Natural killer cell (primary cell): ENCODE measurements at regions not wholly inside any gene's neighbourhood (a gene's known extent, or its start where the extent isn't known, plus 50 kb on each side); places are given as distances from the start of the nearest gene placed in this dataset.
A peak's percentile ranks its signal among the peaks of the same experiment; 100 is the strongest.

Experiments
- ATAC-seq, 3 donors: fragments of 150-1000 bp in 2 of 3; fragments of 200-7000 bp in 1 of 3; cut with Tn5 transposase; 1 replicate in 1 of 3; 2 replicates in 2 of 3; pipeline ENCODE4 v1.10.0; 2021; ENCODE audit warnings: mild to moderate bottlenecking in 2 of 3, moderate library complexity in 2 of 3
- DNase-seq, 2 donors: peaks; one replicate each; pipeline versions ENCODE4 v3.0.0 to v3.0.0-alpha.2; 2013 to 2021; ENCODE audit warnings: mixed read lengths in 1 of 2
- H3K27ac ChIP-seq: one replicate; pipeline ENCODE4 v1.5.1; 2013; ENCODE audit warnings: mild to moderate bottlenecking, low read length
- H3K27me3 ChIP-seq: one replicate; pipeline ENCODE4 v1.6.1; 2013; ENCODE audit warnings: low read length; ENCODE audit not compliant: control insufficient read depth, insufficient read depth
- H3K36me3 ChIP-seq: one replicate; pipeline ENCODE4 v1.6.1; 2013; ENCODE audit warnings: low read length; ENCODE audit not compliant: control insufficient read depth, insufficient read depth
- H3K4me1 ChIP-seq: one replicate; pipeline ENCODE4 v1.6.1; 2013; ENCODE audit warnings: low read length; ENCODE audit not compliant: control insufficient read depth, insufficient read depth
- H3K4me3 ChIP-seq: one replicate; pipeline ENCODE4 v1.5.1; 2013; ENCODE audit warnings: low read length
- H3K9me3 ChIP-seq: one replicate; pipeline ENCODE4 v1.6.1; 2013; ENCODE audit warnings: low read length; ENCODE audit not compliant: control insufficient read depth, insufficient read depth
- H3K27ac Mint-ChIP-seq, 2 donors: one replicate each; pipeline ENCODE4 v1.8.0; 2022; ENCODE audit warnings: mild to moderate bottlenecking in 2 of 2, mixed read lengths in 2 of 2, moderate library complexity in 1 of 2
- H3K27me3 Mint-ChIP-seq, 2 donors: one replicate each; pipeline ENCODE4 v1.8.0; 2022; ENCODE audit warnings: low read depth in 2 of 2, mixed read lengths in 2 of 2
- H3K36me3 Mint-ChIP-seq: one replicate; pipeline ENCODE4 v1.8.0; 2022; ENCODE audit warnings: mixed read lengths
- H3K4me1 Mint-ChIP-seq, 2 donors: one replicate each; pipeline ENCODE4 v1.8.0; 2022; ENCODE audit warnings: mixed read lengths in 2 of 2
- H3K4me3 Mint-ChIP-seq: one replicate; pipeline ENCODE4 v1.8.0; 2022; ENCODE audit warnings: mild to moderate bottlenecking, moderate library complexity, mixed read lengths
- H3K9me3 Mint-ChIP-seq, 2 donors: one replicate each; pipeline ENCODE4 v1.8.0; 2022; ENCODE audit warnings: mixed read lengths in 2 of 2
- CTCF ChIP-seq: fragments of 200-600 bp; IDR thresholded peaks from one replicate; pipeline ENCODE4 v1.8.0; 2022; ENCODE audit warnings: antibody characterized with exemption
- WGBS: methylation state at CpG from one replicate; pipeline ENCODE4 v1.1.7; 2013; ENCODE audit warnings: missing lambda C conversion rate; ENCODE audit not compliant: insufficient coverage; 5-methylcytosine and 5-hydroxymethylcytosine counted together
- intact Hi-C: fragments of 100-400 bp; cut with micrococcal nuclease; formaldehyde crosslinking; loops from one replicate; pipeline ENCODE4 v1.14.2; 2022

- intact Hi-C loops: no loop called here
- Mint-ChIP-seq H3K27ac (no peak overlapping the region), H3K9me3 (no peaks in the 10 kb centered on the region), H3K4me1 (peaks cover 0 to under 1% of the 10 kb centered on the region in 2 donors), H3K4me3 (no peak overlapping the region), H3K27me3 (no peaks in the 10 kb centered on the region), H3K36me3 (no peaks in the 10 kb centered on the region)
- H3K27me3 ChIP-seq: no peaks in the 10 kb centered on the region
- no peak overlapping the region for H3K4me3 ChIP-seq
- H3K4me1 ChIP-seq: peaks cover 3% of the 10 kb centered on the region
- TF ChIP-seq CTCF: no peak
- H3K36me3 ChIP-seq: no peaks in the 10 kb centered on the region
- WGBS: 3% methylated on average over 2 of the region's 2 CpGs
- no peaks in the 10 kb centered on the region for H3K9me3 ChIP-seq
- no peak for DNase-seq
- no peak for ATAC-seq
- no peak overlapping the region for H3K27ac ChIP-seq
Measured at GRCh38 chr3:101942356-101942755, 93.0 kb downstream of the NFKBIZ start.

- ATAC-seq: no peak
- H3K9me3 ChIP-seq: no peaks in the 10 kb centered on the region
- Mint-ChIP-seq H3K9me3 (no peaks in the 10 kb centered on the region), H3K27me3 (no peaks in the 10 kb centered on the region), H3K4me1 (no peaks in the 10 kb centered on the region), H3K27ac (no peak overlapping the region), H3K36me3 (no peaks in the 10 kb centered on the region), H3K4me3 (no peak overlapping the region)
- peaks cover 3% of the 10 kb centered on the region for H3K4me1 ChIP-seq
- peak in 1 of 2 donors; percentile 18 for DNase-seq
- no peak overlapping the region for H3K4me3 ChIP-seq
- no peaks in the 10 kb centered on the region for H3K27me3 ChIP-seq
- no peak for TF ChIP-seq CTCF
- H3K27ac ChIP-seq: no peak overlapping the region
- WGBS: no CpG with 5 or more reads among the region's 1 CpG
- intact Hi-C loops: no loop called here
- H3K36me3 ChIP-seq: no peaks in the 10 kb centered on the region
Measured at GRCh38 chr3:101943029-101943428, 93.7 kb downstream of the NFKBIZ start.

GRCh38 chr3:101944308-101944707 is 95.0 kb downstream of the NFKBIZ start:
- Mint-ChIP-seq H3K4me1 (no peaks in the 10 kb centered on the region), H3K27me3 (no peaks in the 10 kb centered on the region), H3K36me3 (no peaks in the 10 kb centered on the region), H3K4me3 (no peak overlapping the region), H3K9me3 (no peaks in the 10 kb centered on the region), H3K27ac (no peak overlapping the region)
- H3K36me3 ChIP-seq: no peaks in the 10 kb centered on the region
- no peaks in the 10 kb centered on the region for H3K9me3 ChIP-seq
- DNase-seq (no peak), ATAC-seq (no peak)
- 94% methylated on average over 3 of the region's 3 CpGs for WGBS
- TF ChIP-seq CTCF: no peak
- no peak overlapping the region for H3K27ac ChIP-seq
- H3K4me3 ChIP-seq: no peak overlapping the region
- intact Hi-C loops: no loop called here
- peaks cover 3% of the 10 kb centered on the region for H3K4me1 ChIP-seq
- no peaks in the 10 kb centered on the region for H3K27me3 ChIP-seq

GRCh38 chr3:101945980-101946379 is 96.7 kb downstream of the NFKBIZ start:
- Histone ChIP-seq H3K9me3 (no peaks in the 10 kb centered on the region), H3K4me1 (no peaks in the 10 kb centered on the region), H3K27me3 (no peaks in the 10 kb centered on the region), H3K4me3 (no peak overlapping the region), H3K27ac (no peak overlapping the region), H3K36me3 (no peaks in the 10 kb centered on the region)
- intact Hi-C loops: no loop called here
- ATAC-seq (no peak), DNase-seq (no peak)
- H3K27me3 Mint-ChIP-seq: no peaks in the 10 kb centered on the region
- peaks cover 0 to 6% of the 10 kb centered on the region in 2 donors for H3K4me1 Mint-ChIP-seq
- no peaks in the 10 kb centered on the region for H3K36me3 Mint-ChIP-seq
- no peak for TF ChIP-seq CTCF
- H3K4me3 Mint-ChIP-seq: no peak overlapping the region
- H3K27ac Mint-ChIP-seq: no peak overlapping the region
- H3K9me3 Mint-ChIP-seq: no peaks in the 10 kb centered on the region
